Vagina (tissue), 2 donors: ENCODE measurements at regions not wholly inside any gene's neighbourhood (a gene's known extent, or its start where the extent isn't known, plus 50 kb on each side); places are given as distances from the start of the nearest gene placed in this dataset.

Experiments used
- POLR2AphosphoS5 ChIP-seq, 2 donors: sonication (generic); formaldehyde crosslinking; IDR thresholded peaks; one replicate each; pipeline ENCODE4 v1.9.0; 2017; ENCODE audit warnings: antibody characterized with exemption in 2 of 2, mild to moderate bottlenecking in 2 of 2, low read depth in 1 of 2; ENCODE audit not compliant: insufficient read depth in 1 of 2
- TF ChIP-seq, protein P1 (sequence below), 3 experiments: fragments of 450-650 bp in 2 of 3; fragments of 200-600 bp in 1 of 3; sonication (generic) in 1 of 3; IDR thresholded peaks; one replicate each; pipeline ENCODE4 v1.5.1; 2017 to 2019; ENCODE audit warnings: antibody characterized with exemption in 3 of 3, mild to moderate bottlenecking in 2 of 3, moderate library complexity in 2 of 3

DNA sequence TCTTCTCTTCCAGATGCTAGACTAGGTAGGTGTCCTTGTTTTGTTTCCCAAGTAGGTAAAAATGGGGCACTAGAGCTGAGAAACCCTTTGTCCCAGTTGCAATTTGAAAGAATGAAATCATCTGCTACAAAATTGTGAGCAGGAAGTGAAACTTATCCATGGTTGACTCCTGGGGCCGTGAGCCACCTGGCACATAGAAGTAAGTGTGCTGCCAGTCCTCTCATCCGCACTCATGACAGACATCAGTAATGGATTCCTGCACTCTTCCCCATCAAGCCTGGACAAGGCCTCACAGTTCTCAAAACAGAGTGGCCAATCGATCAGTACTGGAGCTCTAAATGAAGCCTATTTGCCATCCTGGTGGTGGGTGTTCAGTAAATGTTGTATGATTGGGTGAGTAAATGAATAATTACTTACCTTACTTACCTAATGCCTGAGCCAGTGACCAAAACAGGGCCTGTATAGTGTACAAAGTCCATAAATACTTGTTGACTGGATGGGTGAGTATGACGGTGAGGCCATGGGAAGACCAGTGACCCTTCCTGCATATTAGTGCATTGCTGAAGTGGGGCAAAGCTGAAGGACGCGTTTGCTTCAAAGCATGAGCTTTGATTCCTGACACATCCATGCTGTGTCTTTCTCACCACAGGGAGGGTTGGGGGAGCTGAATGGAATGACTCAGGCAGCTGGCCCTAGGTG, 68.9 kb upstream of the HEPHL1 start:
- TF ChIP-seq POLR2AphosphoS5 (IDR thresholded peaks at IDR 0.05; ENCODE audit: insufficient read depth in 1 of 2, low read depth in 1 of 2): no peak
- TF ChIP-seq, protein P1, sequence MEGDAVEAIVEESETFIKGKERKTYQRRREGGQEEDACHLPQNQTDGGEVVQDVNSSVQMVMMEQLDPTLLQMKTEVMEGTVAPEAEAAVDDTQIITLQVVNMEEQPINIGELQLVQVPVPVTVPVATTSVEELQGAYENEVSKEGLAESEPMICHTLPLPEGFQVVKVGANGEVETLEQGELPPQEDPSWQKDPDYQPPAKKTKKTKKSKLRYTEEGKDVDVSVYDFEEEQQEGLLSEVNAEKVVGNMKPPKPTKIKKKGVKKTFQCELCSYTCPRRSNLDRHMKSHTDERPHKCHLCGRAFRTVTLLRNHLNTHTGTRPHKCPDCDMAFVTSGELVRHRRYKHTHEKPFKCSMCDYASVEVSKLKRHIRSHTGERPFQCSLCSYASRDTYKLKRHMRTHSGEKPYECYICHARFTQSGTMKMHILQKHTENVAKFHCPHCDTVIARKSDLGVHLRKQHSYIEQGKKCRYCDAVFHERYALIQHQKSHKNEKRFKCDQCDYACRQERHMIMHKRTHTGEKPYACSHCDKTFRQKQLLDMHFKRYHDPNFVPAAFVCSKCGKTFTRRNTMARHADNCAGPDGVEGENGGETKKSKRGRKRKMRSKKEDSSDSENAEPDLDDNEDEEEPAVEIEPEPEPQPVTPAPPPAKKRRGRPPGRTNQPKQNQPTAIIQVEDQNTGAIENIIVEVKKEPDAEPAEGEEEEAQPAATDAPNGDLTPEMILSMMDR (IDR thresholded peaks at IDR 0.05): no peak
